Right lobe of liver (tissue), 6 donors: ENCODE measurements at regions not wholly inside any gene's neighbourhood (a gene's known extent, or its start where the extent isn't known, plus 50 kb on each side); places are given as distances from the start of the nearest gene placed in this dataset.

Source experiments
- ATAC-seq, 4 donors: fragments of 200-7000 bp; cut with Tn5 transposase; one replicate each; pipeline ENCODE4 v1.9.1; 2020; ENCODE audit warnings: mild to moderate bottlenecking in 4 of 4, moderate library complexity in 4 of 4
- DNase-seq, 3 donors: peaks; one replicate each; pipeline ENCODE4 v3.0.0-alpha.2; 2020
- H3K27ac ChIP-seq, 3 donors: fragments of 200-600 bp; one replicate each; pipeline ENCODE4 v1.8.0; 2022
- H3K27me3 ChIP-seq, 2 donors: fragments of 200-600 bp; one replicate each; pipeline ENCODE4 v1.8.0; 2022
- H3K36me3 ChIP-seq, 4 donors: fragments of 200-600 bp; sonication (generic) in 1 of 4; one replicate each; pipeline versions ENCODE4 v1.5.1 to v1.8.0; 2017 to 2022; ENCODE audit warnings: control low read depth in 1 of 4
- H3K4me1 ChIP-seq, 4 donors: fragments of 200-600 bp; sonication (generic) in 1 of 4; one replicate each; pipeline versions ENCODE4 v1.5.1 to v1.8.0; 2017 to 2022; ENCODE audit warnings: control low read depth in 1 of 4
- H3K4me3 ChIP-seq, 3 donors: fragments of 200-600 bp; one replicate each; pipeline ENCODE4 v1.8.0; 2022
- H3K9me3 ChIP-seq, 4 donors: fragments of 200-600 bp; sonication (generic) in 1 of 4; one replicate each; pipeline versions ENCODE4 v1.5.1 to v1.8.0; 2017 to 2022; ENCODE audit warnings: control low read depth in 1 of 4
- POLR2A ChIP-seq: fragments of 450-650 bp; IDR thresholded peaks from one replicate; pipeline ENCODE4 v1.6.1; 2017; ENCODE audit warnings: antibody characterized with exemption, mild to moderate bottlenecking
- WGBS: methylation state at CpG from one replicate; pipeline ENCODE4 v1.1.6; 2018; ENCODE audit warnings: low coverage, low lambda C conversion rate; ENCODE audit not compliant: insufficient coverage; ENCODE audit errors: missing lambda C conversion rate; 5-methylcytosine and 5-hydroxymethylcytosine counted together
- intact Hi-C, 2 donors: fragments of 100-400 bp; cut with DNase I; formaldehyde crosslinking; loops; one replicate each; pipeline versions ENCODE4 v1.11.2 to v1.14.1; 2022
- TF ChIP-seq, protein P1 (sequence below), 4 donors: fragments of 200-600 bp in 3 of 4; fragments of 450-650 bp in 1 of 4; IDR thresholded peaks; one replicate each; pipeline versions ENCODE4 v1.5.1 to v1.8.0; 2016 to 2022; ENCODE audit warnings: antibody characterized with exemption in 4 of 4, mild to moderate bottlenecking in 2 of 4
- donor health status: DM: no; HTN: yes; CAD: no.
- donor health status: DM: no; HTN: no; CAD: no.
- donor health status: DM: no; HTN: no; CAD: no.
- donor health status: DM: no; HTN: yes; CAD: no.
- donor health status: DM: no; HTN: yes; CAD: no.

DNA sequence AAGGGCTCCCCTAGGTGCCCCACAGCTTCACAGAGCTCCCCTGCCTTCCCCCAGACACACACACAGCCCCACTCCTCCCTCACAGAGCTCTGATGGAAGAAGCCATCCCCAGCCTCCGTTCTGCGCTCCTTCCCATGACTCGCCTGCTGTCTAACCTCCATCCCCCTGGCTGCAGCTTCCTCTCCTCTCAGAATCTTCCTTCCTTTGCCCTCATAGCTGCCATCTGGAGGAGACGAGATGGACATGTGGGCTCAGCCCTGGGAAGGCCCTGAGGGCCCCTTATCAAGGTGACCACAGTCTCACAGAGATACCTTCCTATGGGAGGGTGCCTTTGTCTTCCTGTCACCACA is 94.3 kb downstream of the PCDH1 start:
- Histone ChIP-seq H3K9me3 (no peaks in the 10 kb centered on the region), H3K36me3 (no peaks in the 10 kb centered on the region), H3K4me3 (no peak overlapping the region), H3K4me1 (no peaks in the 10 kb centered on the region), H3K27ac (no peak overlapping the region), H3K27me3 (no peaks in the 10 kb centered on the region)
- TF ChIP-seq POLR2A = no peak
- TF ChIP-seq, protein P1, sequence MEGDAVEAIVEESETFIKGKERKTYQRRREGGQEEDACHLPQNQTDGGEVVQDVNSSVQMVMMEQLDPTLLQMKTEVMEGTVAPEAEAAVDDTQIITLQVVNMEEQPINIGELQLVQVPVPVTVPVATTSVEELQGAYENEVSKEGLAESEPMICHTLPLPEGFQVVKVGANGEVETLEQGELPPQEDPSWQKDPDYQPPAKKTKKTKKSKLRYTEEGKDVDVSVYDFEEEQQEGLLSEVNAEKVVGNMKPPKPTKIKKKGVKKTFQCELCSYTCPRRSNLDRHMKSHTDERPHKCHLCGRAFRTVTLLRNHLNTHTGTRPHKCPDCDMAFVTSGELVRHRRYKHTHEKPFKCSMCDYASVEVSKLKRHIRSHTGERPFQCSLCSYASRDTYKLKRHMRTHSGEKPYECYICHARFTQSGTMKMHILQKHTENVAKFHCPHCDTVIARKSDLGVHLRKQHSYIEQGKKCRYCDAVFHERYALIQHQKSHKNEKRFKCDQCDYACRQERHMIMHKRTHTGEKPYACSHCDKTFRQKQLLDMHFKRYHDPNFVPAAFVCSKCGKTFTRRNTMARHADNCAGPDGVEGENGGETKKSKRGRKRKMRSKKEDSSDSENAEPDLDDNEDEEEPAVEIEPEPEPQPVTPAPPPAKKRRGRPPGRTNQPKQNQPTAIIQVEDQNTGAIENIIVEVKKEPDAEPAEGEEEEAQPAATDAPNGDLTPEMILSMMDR (IDR thresholded peaks at IDR 0.05) = no peak
- DNase-seq (no peak), ATAC-seq (no peak)
- WGBS = 67% methylated on average over 3 of the region's 4 CpGs
- intact Hi-C loops = no loop called here

DNA sequence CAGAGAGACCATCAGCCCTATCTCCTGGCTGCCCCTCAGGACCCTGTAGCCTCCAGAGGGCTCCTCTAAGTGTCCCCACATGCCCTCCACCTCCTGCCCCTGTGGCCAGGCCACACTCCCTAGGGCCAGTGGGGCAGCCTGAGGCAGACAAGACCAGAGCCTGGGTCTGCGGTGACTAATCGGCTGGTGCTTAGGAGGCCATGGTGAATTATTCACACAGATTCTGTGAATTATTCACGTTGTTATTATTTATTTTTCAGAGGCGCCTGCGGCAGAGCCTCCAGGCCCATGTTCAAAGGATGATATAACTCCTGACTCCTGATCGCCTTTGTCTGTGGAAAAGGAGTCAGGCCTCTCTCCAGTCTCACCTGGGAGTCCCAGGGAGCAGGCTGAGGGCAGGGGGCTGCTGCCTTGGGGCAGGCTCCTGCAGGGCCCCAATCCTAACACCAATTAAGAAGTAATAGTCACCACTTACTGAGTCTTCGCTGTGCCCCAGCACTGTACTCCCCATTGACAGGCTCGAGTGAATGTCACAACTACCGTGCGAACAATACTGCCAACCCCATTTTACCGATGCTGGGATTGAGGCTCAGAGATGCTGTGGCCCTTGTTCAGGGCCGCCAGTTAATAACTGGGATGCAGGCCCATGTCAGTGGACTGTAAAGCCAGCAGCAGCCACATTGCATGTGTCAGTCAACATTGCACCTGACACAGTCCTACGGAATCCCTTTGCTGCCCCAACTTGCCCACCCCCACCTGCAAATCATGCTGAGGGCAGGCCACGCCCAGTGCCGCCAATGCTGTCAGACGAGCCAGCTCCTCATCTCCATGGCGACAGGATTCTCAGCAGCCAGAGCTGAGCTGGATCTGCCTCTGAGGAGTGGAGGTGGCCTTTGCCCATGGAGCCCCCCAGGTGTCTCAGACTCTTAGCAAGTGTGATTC is 94.9 kb downstream of the PCDH1 start:
- no peak for DNase-seq

GRCh38 chr5:141781910-141782309 is 96.3 kb downstream of the PCDH1 start:
- no peak for DNase-seq
- H3K27ac ChIP-seq = no peak overlapping the region
- ATAC-seq = no peak
- H3K4me1 ChIP-seq = no peaks in the 10 kb centered on the region
- 14% methylated on average over 1 of the region's 2 CpGs for WGBS
- intact Hi-C loops = no loop called here
- no peak overlapping the region for H3K4me3 ChIP-seq
- TF ChIP-seq, protein P1 (IDR thresholded peaks at IDR 0.05) = no peak
- no peak for TF ChIP-seq POLR2A
- H3K36me3 ChIP-seq = no peaks in the 10 kb centered on the region
- no peaks in the 10 kb centered on the region for H3K27me3 ChIP-seq
- no peaks in the 10 kb centered on the region for H3K9me3 ChIP-seq

More for the DNA sequence above, 94.9 kb downstream of the PCDH1 start:
- H3K9me3 ChIP-seq = no peaks in the 10 kb centered on the region
- H3K36me3 ChIP-seq = no peaks in the 10 kb centered on the region
- 92% methylated on average over 4 of the region's 17 CpGs for WGBS
- TF ChIP-seq, protein P1 (IDR thresholded peaks at IDR 0.05) = no peak
- TF ChIP-seq POLR2A = no peak
- ATAC-seq = no peak
- H3K4me3 ChIP-seq = no peak overlapping the region
- H3K27ac ChIP-seq = no peak overlapping the region
- H3K4me1 ChIP-seq = no peaks in the 10 kb centered on the region
- H3K27me3 ChIP-seq = no peaks in the 10 kb centered on the region
- intact Hi-C loops = no loop called here

GRCh38 chr5:141780952-141781781 is 97.0 kb downstream of the PCDH1 start:
- intact Hi-C loops = no loop called here
- TF ChIP-seq, protein P1 (IDR thresholded peaks at IDR 0.05) = no peak
- no peak for TF ChIP-seq POLR2A

More at GRCh38 chr5:141780952-141781781, 97.0 kb downstream of the PCDH1 start:
- 65% methylated on average over 9 of the region's 13 CpGs for WGBS
- Histone ChIP-seq H3K4me3 (no peak overlapping the region), H3K4me1 (no peaks in the 10 kb centered on the region), H3K27me3 (no peaks in the 10 kb centered on the region), H3K27ac (no peak overlapping the region), H3K36me3 (no peaks in the 10 kb centered on the region), H3K9me3 (no peaks in the 10 kb centered on the region)
- ATAC-seq (no peak), DNase-seq (no peak)
